Effector CD8-positive, alpha-beta T cell (primary cell): ENCODE measurements at regions not wholly inside any gene's neighbourhood (a gene's known extent, or its start where the extent isn't known, plus 50 kb on each side); places are given as distances from the start of the nearest gene placed in this dataset.

Source experiments
- DNase-seq: peaks from one replicate; lab custom pipeline; 2025; lab: John Stamatoyannopoulos, UW

- no peak for DNase-seq
These were observed 157.8 kb downstream of the CYRIA start for GRCh38 chr2:16507655-16508489.

- no peak for DNase-seq
These were observed 159.3 kb downstream of the CYRIA start for GRCh38 chr2:16506366-16506765.

- DNase-seq: no peak
These were observed 168.9 kb downstream of the CYRIA start for GRCh38 chr2:16496426-16497388.

GRCh38 chr2:16495509-16496208, 170.0 kb downstream of the CYRIA start:
- DNase-seq: no peak

- DNase-seq: no peak
These were observed 170.7 kb downstream of the CYRIA start for GRCh38 chr2:16494836-16495508.

- no peak for DNase-seq
These were observed 171.8 kb downstream of the CYRIA start for GRCh38 chr2:16493788-16494187.

GRCh38 chr2:16487686-16488085, 177.9 kb downstream of the CYRIA start:
- no peak for DNase-seq

- DNase-seq: no peak
These were observed 180.4 kb downstream of the CYRIA start for GRCh38 chr2:16485251-16485650.

- DNase-seq: no peak
These were observed 183.2 kb downstream of the CYRIA start for GRCh38 chr2:16482460-16482859.

GRCh38 chr2:16481351-16481750, 184.3 kb downstream of the CYRIA start:
- no peak for DNase-seq

GRCh38 chr2:16479721-16480120, 185.9 kb downstream of the CYRIA start:
- no peak for DNase-seq

GRCh38 chr2:16478434-16479210, 187.0 kb downstream of the CYRIA start:
- no peak for DNase-seq

- no peak for DNase-seq
These were observed 188.0 kb downstream of the CYRIA start for GRCh38 chr2:16477648-16478047.

- DNase-seq: no peak
These were observed 188.8 kb downstream of the CYRIA start for GRCh38 chr2:16476866-16477265.

GRCh38 chr2:16475986-16476567, 189.6 kb downstream of the CYRIA start:
- DNase-seq: no peak

- DNase-seq: no peak
These were observed 190.0 kb downstream of the CYRIA start for GRCh38 chr2:16475586-16475985.

GRCh38 chr2:16473575-16473974, 192.1 kb downstream of the CYRIA start:
- DNase-seq: no peak

- DNase-seq: no peak
These were observed 194.6 kb downstream of the CYRIA start for GRCh38 chr2:16470936-16471490.

- DNase-seq: no peak
These were observed 198.8 kb downstream of the CYRIA start for GRCh38 chr2:16466821-16467151.

- DNase-seq: no peak
These were observed 199.4 kb downstream of the CYRIA start for GRCh38 chr2:16466133-16466820.
